Cerebellar nuclear complex (tissue), 1 donor: ENCODE measurements at regions not wholly inside any gene's neighbourhood (a gene's known extent, or its start where the extent isn't known, plus 50 kb on each side); places are given as distances from the start of the nearest gene placed in this dataset.

Source experiments
- DNase-seq, 2 experiments: peaks; one replicate each; lab custom pipeline; 2025; lab: John Stamatoyannopoulos, UW

GRCh38 chr18:33957707-33958106, 267.0 kb downstream of the NOL4 start:
- DNase-seq: no peak

- DNase-seq: no peak
These were observed 273.7 kb downstream of the NOL4 start for GRCh38 chr18:33951031-33951430.

- no peak for DNase-seq
These were observed 278.4 kb downstream of the NOL4 start for GRCh38 chr18:33946336-33946735.

DNA sequence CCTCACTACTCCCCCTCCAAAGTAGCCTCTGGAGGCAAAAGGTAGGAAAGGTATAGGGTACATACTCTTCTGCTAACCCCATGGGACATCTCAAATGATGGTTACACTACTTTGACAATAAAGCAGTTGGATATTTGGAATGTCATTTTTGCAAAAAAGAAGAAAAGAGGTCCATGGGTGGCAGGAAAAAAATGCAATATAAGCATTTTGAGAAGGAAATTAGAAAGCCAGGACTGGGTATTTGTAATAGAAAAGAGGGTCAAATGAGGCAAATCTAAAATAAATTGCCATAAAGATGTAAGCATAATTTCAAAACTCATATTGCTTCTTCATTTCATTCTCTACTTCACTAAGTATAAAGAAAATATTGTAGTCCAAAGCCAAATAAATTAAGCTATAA, 280.2 kb downstream of the NOL4 start:
- no peak for DNase-seq

DNA sequence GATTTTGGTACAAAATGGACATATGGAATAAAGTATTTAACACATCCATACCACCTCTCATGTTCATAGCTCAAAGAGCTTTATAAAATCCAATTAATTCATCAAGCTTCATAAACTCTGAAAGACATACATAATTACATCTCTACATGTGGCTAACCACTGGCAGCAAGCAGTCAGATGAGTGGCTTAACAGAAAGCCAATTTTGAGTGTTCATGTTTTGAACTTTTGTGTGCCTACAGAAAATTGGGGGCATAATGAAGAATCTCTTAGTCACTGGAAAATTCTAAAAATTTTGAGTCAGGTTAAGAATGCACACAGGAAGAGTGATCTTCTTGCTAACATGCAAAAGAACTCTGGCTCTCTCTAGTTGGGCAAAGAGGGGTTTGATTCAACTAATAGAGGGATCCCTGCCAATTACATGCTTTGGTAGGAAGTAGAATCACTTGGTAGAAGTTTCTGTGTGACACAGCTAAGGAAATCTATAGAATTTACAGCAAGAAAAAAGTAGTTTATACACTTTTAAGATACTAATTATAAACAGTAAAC, 287.4 kb downstream of the NOL4 start:
- DNase-seq: no peak

GRCh38 chr18:33934258-33934657, 290.5 kb downstream of the NOL4 start:
- DNase-seq: no peak

DNA sequence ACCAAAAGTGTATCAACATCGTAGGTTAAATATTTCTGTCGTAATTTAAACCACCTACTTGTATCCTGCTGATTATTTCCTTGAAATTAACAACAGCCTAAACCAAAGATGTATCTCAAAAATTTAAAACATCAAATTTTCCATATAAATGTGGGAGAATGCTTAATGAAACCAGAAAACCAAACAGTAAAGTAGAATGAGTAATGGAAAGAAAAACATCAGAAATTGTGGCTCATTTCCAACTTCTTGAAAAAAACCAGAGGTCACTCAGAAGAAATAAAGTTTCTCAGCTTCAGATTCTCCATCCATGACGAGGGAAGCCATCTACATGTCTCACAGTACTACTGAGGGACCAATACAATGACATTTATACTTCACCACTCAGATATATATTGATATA, 296.5 kb downstream of the NOL4 start:
- no peak for DNase-seq

DNA sequence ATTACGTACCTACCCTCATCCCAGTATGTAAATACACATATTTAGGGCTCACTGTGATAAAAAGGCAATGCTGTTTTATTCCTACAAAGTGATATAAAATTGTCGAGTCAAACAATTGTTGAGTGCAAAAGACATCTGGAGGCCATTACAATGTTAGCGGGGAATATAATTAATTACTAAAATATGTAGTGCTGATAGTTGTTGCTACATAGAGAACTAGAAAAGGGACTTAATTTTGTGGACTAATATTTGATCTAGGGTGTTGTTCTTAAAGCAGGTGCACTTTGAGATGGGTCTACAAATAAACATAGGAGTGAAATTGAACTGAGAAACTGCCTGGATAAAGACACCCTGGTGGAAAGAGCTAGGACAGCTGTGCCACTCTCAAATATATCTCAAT, 300.1 kb downstream of the NOL4 start:
- DNase-seq: no peak

- DNase-seq: no peak
These were observed 300.7 kb downstream of the NOL4 start for GRCh38 chr18:33923980-33924379.

DNA sequence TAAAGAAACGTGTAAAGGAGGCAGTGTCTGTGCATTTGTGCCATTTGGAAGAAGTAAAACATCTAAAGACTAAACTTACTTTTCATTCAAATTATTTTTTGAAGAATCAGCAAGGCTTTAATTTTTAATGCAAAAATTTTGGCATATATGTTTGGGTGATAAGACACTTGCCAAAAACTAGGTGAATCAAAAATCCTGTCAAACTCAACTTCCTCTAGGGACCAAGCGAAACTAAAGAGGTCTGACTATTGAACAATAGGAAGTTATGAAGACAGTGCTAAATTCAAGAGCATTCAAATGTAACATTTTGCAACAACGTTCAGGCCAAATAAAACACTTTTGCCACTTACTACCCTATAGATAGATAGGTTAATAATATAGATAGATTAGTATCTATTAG, 306.1 kb downstream of the NOL4 start:
- no peak for DNase-seq

DNA sequence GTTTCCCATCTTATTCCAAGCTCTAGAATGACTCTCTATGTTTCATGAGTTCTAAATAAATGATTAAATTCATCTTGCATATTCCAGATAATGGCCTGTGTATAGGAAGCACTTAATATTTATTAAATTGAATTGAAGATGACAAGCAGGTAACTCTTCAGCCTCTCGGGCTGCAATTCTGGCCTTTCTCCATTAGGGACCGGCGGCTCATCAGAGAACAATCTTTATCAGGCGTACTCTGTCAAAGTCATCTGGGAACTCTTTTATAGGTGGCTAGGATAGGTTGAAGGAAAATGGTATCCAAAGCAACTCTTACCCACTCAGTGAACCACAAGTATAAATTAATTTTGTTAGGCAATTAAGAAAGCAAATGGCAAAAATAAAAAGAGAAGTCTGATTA, 308.5 kb downstream of the NOL4 start:
- DNase-seq: no peak

DNA sequence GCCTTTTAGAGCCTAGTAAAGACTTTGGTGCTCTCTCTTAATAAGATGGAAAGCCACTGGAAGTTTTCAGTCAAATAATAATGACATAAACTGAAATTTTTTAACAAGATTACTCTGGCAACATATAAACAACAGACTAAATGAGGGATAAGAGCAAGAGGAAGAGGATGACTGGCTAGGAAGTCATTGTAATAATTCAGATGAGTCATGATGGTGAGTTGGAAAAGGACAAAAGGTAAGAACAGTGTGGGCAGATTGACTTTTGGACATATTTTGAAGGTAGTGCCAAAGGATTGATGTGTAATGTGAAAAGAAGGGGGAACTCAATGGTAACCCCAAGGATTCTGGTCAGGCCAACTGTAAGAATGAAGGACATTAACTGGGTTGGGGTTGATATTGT, 310.3 kb downstream of the NOL4 start:
- DNase-seq: no peak

DNA sequence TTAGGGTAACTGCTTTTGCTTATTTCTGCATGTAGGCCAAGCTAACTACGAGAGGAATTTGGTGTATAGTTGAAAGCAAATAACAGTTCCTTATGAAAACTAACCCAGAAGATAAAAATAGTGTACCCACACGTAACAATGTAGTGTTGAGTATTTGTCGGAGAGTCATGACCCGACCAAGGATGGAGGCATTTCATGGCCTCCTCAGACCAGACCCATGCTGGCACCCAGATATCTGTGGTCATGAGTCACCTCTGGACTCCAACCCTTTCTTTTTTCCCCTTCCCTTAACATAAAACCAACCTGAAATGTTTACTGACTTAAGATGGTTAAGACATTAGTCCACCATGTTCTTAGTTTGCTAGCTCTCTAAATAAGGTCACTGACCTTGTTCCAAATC, 318.7 kb downstream of the NOL4 start:
- no peak for DNase-seq

GRCh38 chr18:33901894-33902512, 322.7 kb downstream of the NOL4 start:
- DNase-seq: no peak

DNA sequence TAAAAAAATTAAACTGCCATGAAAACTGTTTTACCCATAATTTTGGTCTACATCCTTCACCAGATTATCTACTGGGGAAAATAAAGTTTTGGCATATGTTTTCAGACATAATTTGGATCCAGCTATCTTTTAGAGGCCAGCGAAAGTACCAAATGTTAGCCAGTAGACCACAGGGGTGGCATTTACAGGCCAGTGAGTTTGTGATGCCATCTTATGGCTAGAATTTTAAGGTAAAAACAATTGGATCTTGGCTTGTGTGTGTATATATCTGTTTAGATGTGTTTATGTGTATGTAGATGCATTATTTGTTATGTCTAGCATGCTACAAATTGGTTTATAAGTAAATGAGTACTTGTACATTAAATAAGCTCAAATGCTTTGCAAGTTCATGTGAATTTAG, 322.6 kb downstream of the ASXL3 start:
- no peak for DNase-seq

DNA sequence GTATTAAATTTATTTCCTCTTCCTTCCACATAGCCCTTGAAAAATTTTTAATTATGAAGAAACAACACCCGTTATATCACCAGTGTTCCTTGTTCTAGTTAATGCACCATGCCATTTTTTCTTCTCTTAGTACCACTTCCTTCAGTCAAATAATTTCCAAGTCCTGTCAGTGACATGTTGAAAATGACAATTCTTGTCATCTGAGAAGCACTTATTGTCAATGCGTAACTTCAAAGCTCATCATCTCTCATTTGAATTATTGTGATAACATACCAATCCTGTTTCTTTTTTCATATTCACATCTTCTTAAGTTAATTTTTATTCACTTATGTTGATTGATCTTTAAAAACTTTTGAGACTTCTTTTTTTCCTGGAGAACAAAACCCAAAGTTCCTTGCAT, 320.4 kb downstream of the ASXL3 start:
- no peak for DNase-seq

DNA sequence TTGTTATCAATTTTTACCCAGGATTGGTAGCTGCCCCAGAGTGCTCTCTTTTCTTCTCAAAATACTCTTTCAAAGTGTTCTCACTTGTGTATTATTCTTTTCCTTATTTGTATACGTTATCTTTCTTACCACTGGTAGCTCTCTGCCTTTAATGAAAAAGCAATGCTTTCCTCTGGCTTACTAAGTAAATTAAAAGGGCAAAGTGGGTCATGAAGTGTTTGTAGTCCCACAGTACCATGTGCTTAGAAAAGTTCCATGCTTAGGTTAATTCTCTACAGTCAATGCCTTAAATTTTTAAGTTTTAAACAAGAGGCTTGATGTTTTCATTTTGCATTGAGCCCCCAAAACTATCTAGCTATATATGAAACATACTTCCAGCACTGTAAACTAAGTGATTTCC, 300.2 kb downstream of the ASXL3 start:
- DNase-seq: no peak

GRCh38 chr18:33875029-33875565, 297.1 kb downstream of the ASXL3 start:
- no peak for DNase-seq

GRCh38 chr18:33873112-33873511, 295.1 kb downstream of the ASXL3 start:
- DNase-seq: no peak

- DNase-seq: no peak
These were observed 293.5 kb downstream of the ASXL3 start for GRCh38 chr18:33871363-33872025.

DNA sequence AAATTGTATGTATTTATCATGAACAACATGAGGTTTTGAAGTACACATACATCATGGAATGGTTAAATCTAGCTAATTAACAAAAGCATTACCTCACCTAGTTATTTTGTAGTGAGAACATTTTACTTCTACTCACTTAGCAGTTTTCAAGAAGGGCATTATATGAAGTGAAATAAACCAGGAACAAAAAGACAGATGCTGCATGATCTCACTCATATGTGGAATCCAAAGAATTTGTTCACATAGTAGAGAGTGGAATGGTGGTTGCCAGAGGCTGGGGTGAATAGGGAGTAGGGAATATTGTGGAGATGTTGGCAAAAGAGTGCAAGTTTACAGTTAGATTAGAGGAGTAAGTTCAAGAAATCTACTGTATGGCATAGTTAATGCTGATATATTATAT, 292.0 kb downstream of the ASXL3 start:
- DNase-seq: no peak

DNA sequence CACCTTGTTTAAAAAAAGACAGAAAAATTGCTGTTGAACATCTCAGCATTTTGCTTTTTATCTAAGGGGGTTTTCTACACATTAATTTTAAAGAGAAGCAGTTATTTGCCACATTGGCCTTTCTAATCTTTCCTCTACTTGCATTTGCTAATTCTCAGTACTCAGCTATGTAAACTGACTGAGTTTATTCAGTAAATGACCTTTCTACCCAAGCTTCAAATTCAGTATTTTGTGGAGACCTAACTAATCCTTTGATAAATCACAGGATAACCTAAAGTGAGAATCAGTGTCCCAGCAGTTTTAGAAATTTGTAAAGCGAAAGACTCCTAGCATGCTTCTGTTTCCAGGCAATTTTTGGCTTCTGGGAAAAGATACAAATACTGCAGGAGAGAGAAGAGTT, 288.4 kb downstream of the ASXL3 start:
- no peak for DNase-seq

GRCh38 chr18:33863912-33864311, 285.9 kb downstream of the ASXL3 start:
- DNase-seq: no peak

- no peak for DNase-seq
These were observed 276.8 kb downstream of the ASXL3 start for GRCh38 chr18:33854827-33855139.
